HepG2 (cell line): ENCODE measurements at regions not wholly inside any gene's neighbourhood (a gene's known extent, or its start where the extent isn't known, plus 50 kb on each side); places are given as distances from the start of the nearest gene placed in this dataset.

ENCODE experiments used
- ATAC-seq: fragments of 200-7000 bp; cut with Tn5 transposase; 3 replicates; pipeline ENCODE4 v1.9.1; 2020; ENCODE audit warnings: mild to moderate bottlenecking, moderate library complexity
- BruUV-seq: library from RNA; stranded (reverse); fragments of 400-500 nt; replicated peaks from 2 replicates; lab custom pipeline; 2021; lab: Mats Ljungman, UMichigan
- CTCF ChIA-PET: fragments of 300-600 bp; formaldehyde crosslinking; extraction: SDS; loops from one replicate; lab custom pipeline; 2021; ENCODE audit warnings: low total read pairs, inconsistent platforms, low intra/inter-chr PET ratio; lab: Yijun Ruan, JAX
- POLR2A ChIA-PET: fragments of 350-600 bp; sonication (Branson Sonifier 250); formaldehyde crosslinking; loops from one replicate; lab custom pipeline; 2020; ENCODE audit warnings: antibody characterized with exemption, inconsistent platforms; lab: Yijun Ruan, JAX
- DNase-seq: peaks from one replicate; pipeline ENCODE4 v3.0.0-alpha.2; 2015; ENCODE audit warnings: low spot score
- FAIRE-seq: peaks from 3 replicates; lab custom pipeline; 2011; peaks lifted over from hg19 to GRCh38; lab: Jason Lieb, UNC
- H2AFZ ChIP-seq: one replicate; pipeline ENCODE4 v1.6.1; 2011; ENCODE audit warnings: low read length, inconsistent platforms
- H3K27ac ChIP-seq: fragments of 300-600 bp; 3 replicates; pipeline ENCODE4 v1.8.0; 2011; ENCODE audit warnings: mixed run types, mild to moderate bottlenecking, mixed read lengths, low read length, inconsistent platforms; ENCODE audit not compliant: insufficient read depth; ENCODE audit errors: extremely low read length
- H3K27me3 ChIP-seq, 2 experiments: fragments of 200-600 bp in 1 of 2; 2 replicates in 1 of 2; 3 replicates in 1 of 2; pipeline versions ENCODE4 v1.6.0 to v1.8.0; 2011; ENCODE audit warnings: low read length in 2 of 2, mild to moderate bottlenecking in 2 of 2, moderate library complexity in 2 of 2, inconsistent platforms in 1 of 2; ENCODE audit not compliant: insufficient read depth in 2 of 2, control insufficient read depth in 1 of 2
- H3K36me3 ChIP-seq, 2 experiments: fragments of 200-600 bp in 1 of 2; replicated peaks in 1 of 2; 2 replicates in 1 of 2; 3 replicates in 1 of 2; pipeline versions ENCODE4 v1.5.1 to v1.8.0; 2011; ENCODE audit warnings: low read length in 2 of 2, inconsistent platforms in 1 of 2; ENCODE audit not compliant: insufficient read depth in 2 of 2, control insufficient read depth in 1 of 2
- H3K4me1 ChIP-seq: 2 replicates; pipeline ENCODE4 v1.5.1; 2012; ENCODE audit warnings: low read length, inconsistent platforms; ENCODE audit not compliant: insufficient read depth
- H3K4me2 ChIP-seq: 2 replicates; pipeline ENCODE4 v1.6.0; 2011; ENCODE audit warnings: low read depth, low read length, inconsistent platforms
- H3K4me3 ChIP-seq, 3 experiments: fragments of 200-600 bp in 1 of 3; sonication (generic), shearing (Covaris generic) in 1 of 3; replicated peaks in 1 of 3; 2 replicates each; pipeline ENCODE4 v1.5.1; 2011 to 2016; ENCODE audit warnings: low read length in 3 of 3, inconsistent platforms in 2 of 3, low read depth in 2 of 3, mild to moderate bottlenecking in 2 of 3, control low read depth in 1 of 3, mixed read lengths in 1 of 3; ENCODE audit not compliant: insufficient read depth in 1 of 3
- H3K79me2 ChIP-seq: one replicate; pipeline ENCODE4 v1.6.1; 2011; ENCODE audit warnings: low read length, inconsistent platforms; ENCODE audit not compliant: insufficient read depth
- H3K9ac ChIP-seq: 2 replicates; pipeline ENCODE4 v1.6.0; 2011; ENCODE audit warnings: mild to moderate bottlenecking, low read depth, low read length, inconsistent platforms; ENCODE audit not compliant: insufficient read depth
- H3K9me3 ChIP-seq: 2 replicates; pipeline ENCODE4 v1.5.1; 2012; ENCODE audit warnings: mild to moderate bottlenecking, low read length
- H4K20me1 ChIP-seq: 2 replicates; pipeline ENCODE4 v1.6.0; 2011; ENCODE audit warnings: inconsistent platforms, mild to moderate bottlenecking, low read length, moderate library complexity; ENCODE audit not compliant: insufficient read depth
- ATF3 ChIP-seq: sonication (generic); formaldehyde crosslinking; IDR thresholded peaks from 2 replicates; pipeline ENCODE4 v1.4.0; 2020; ENCODE audit warnings: missing genetic modification reagents
- ETV5 ChIP-seq: IDR thresholded peaks from 2 replicates; pipeline ENCODE4 v1.6.1; 2018; ENCODE audit warnings: missing biosample characterization, missing genetic modification reagents, inconsistent platforms, borderline replicate concordance
- FOXK2 ChIP-seq: fragments of 450-650 bp; IDR thresholded peaks from 2 replicates; pipeline ENCODE4 v1.6.1; 2016
- HOXA3 ChIP-seq: sonication (generic); formaldehyde crosslinking; IDR thresholded peaks from 2 replicates; pipeline ENCODE4 v1.5.0; 2020; ENCODE audit warnings: missing genetic modification reagents
- NONO ChIP-seq, 2 experiments: fragments of 450-650 bp in 1 of 2; sonication (generic) in 1 of 2; formaldehyde crosslinking in 1 of 2; IDR thresholded peaks in 1 of 2; conservative IDR thresholded peaks in 1 of 2; 2 replicates each; pipeline versions ENCODE4 v1.6.1 to v1.8.0; 2017 to 2022; ENCODE audit warnings: mild to moderate bottlenecking in 1 of 2, missing genetic modification reagents in 1 of 2, moderate library complexity in 1 of 2
- NR2F2 ChIP-seq: IDR thresholded peaks from 2 replicates; pipeline ENCODE4 v1.6.1; 2012; ENCODE audit warnings: low read depth, inconsistent platforms, borderline replicate concordance
- RBM39 ChIP-seq: fragments of 200-400 bp; formaldehyde crosslinking; IDR thresholded peaks from one replicate; pipeline ENCODE4 v1.6.1; 2018; ENCODE audit warnings: antibody characterized with exemption, mild to moderate bottlenecking, low read depth, low read length; ENCODE audit not compliant: poor library complexity, severe bottlenecking
- THAP9 ChIP-seq: sonication (generic); formaldehyde crosslinking; IDR thresholded peaks from 2 replicates; pipeline ENCODE4; 2020; ENCODE audit warnings: missing genetic modification reagents, mild to moderate bottlenecking, borderline replicate concordance
- ZBTB49 ChIP-seq: sonication (generic); formaldehyde crosslinking; IDR thresholded peaks from 2 replicates; pipeline ENCODE4 v1.4.0; 2020; ENCODE audit warnings: missing genetic modification reagents, borderline replicate concordance
- ZNF207 ChIP-seq: fragments of 450-650 bp; IDR thresholded peaks from 2 replicates; pipeline ENCODE4 v1.6.1; 2016; ENCODE audit warnings: antibody characterized with exemption, borderline replicate concordance
- ZNF660 ChIP-seq: sonication (generic); formaldehyde crosslinking; IDR thresholded peaks from 2 replicates; pipeline ENCODE4 v1.5.1; 2020; ENCODE audit warnings: mild to moderate bottlenecking, low read depth, missing genetic modification reagents, borderline replicate concordance
- WGBS: methylation state at CpG from one replicate; pipeline ENCODE4 v1.1.6; 2017; ENCODE audit warnings: low lambda C conversion rate; 5-methylcytosine and 5-hydroxymethylcytosine counted together
- in situ Hi-C: cut with HindIII; loops from 2 replicates; pipeline ENCODE4 v1.10.0; 2017; ENCODE audit warnings: low pct_unique_long_range_greater_than_20kb; ENCODE audit not compliant: extremely low pct_ligation_motif_present
- intact Hi-C: fragments of 100-400 bp; cut with micrococcal nuclease; formaldehyde crosslinking; loops from one replicate; pipeline ENCODE4 v1.10.0; 2022; ENCODE audit not compliant: unreplicated experiment

- WGBS, result 6% methylated on average over 12 of the region's 12 CpGs
- Histone ChIP-seq H3K36me3 (no peaks in the 10 kb centered on the region), H4K20me1 (no peaks in the 10 kb centered on the region), H3K9ac (no peak overlapping the region), H3K9me3 (no peaks in the 10 kb centered on the region), H3K79me2 (no peaks in the 10 kb centered on the region), H2AFZ (no peak overlapping the region), H3K27ac (no peak overlapping the region), H3K4me1 (no peaks in the 10 kb centered on the region), H3K4me3 (no peak overlapping the region), H3K4me2 (no peak overlapping the region), H3K27me3 (peaks cover 16 to 79% of the 10 kb centered on the region in 2 experiments; a peak in 4 of 5 replicates)
- FAIRE-seq, result no peak
- intact Hi-C loops, result no loop called here
- ChIA-PET POLR2A (no interaction called here), CTCF (no interaction called here)
- in situ Hi-C loops, result no loop called here
- no peak for DNase-seq
- no peak for ATAC-seq
- no TSS peak for BruUV-seq
- no peak for TF ChIP-seq RBM39
- no peak for TF ChIP-seq FOXK2
- TF ChIP-seq THAP9, result no peak
- no peak for TF ChIP-seq NR2F2
- no peak for TF ChIP-seq NONO (IDR thresholded peaks at IDR 0.05)
- no peak for TF ChIP-seq NONO (CRISPR knock-in tag; conservative IDR thresholded peaks at IDR 0.05)
- no peak for TF ChIP-seq ETV5 (CRISPR knock-in tag)
- no peak for TF ChIP-seq ZNF660
- TF ChIP-seq ZNF207, result no peak
- TF ChIP-seq ATF3 (CRISPR knock-in tag), result no peak
- TF ChIP-seq HOXA3, result no peak
- TF ChIP-seq ZBTB49, result no peak
Observed at GRCh38 chr20:57830515-57830895, 120.7 kb upstream of the PMEPA1 start.
